Activated CD4-positive, alpha-beta T cell treated with anti-CD3 and anti-CD28 coated beads, Interleukin-2, Interleukin-6, amounts not matched to agents 100 ng/mL and 50 ng/mL, durations not matched to agents 16 hours and 8 hours (primary cell): ENCODE measurements at regions not wholly inside any gene's neighbourhood (a gene's known extent, or its start where the extent isn't known, plus 50 kb on each side); places are given as distances from the start of the nearest gene placed in this dataset.
"Not testable (repeated sequence)": the region's sequence is repeated elsewhere in the genome, so short reads cannot be mapped to it uniquely, and the experiment has no call there.

Source experiments
- DNase-seq: peaks from one replicate; pipeline ENCODE4 v3.0.0-alpha.2; 2020

DNA sequence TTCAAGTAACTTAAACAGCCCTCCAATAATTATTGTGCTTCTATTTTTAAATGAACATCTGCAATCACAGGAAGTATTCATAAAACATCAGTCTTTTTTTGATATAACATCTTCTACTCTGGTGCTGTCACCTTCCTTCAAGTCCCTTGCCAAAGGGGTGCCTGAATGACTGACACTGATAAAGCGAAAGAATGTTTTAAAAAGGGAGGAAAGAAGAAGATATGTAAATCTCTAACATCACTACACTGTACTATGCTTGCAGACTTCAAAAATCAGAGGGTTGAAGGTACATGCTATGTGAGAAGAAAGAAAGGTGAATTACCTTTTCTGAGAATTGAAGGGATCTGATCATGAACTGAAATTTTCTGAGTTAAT is 253.7 kb downstream of the ZPLD1 start:
- DNase-seq, result no peak

DNA sequence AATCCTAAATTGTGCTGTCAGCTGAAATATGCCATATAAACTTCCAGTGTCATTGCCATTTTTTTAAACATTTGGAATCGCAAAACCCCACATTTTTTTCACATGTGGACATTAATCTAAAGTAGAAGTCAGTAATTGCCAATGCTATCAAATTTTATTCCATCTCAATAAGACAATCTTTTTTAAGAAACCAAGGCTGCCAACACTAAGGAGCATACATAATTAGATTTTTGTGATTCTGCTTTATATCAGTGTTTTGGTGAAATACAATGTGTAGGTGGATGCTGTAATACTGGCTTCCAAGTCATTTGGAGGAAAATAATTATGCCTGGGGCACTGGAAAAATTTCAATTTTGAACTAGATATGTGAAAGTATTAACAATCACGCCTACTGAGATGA is 256.7 kb downstream of the ZPLD1 start:
- DNase-seq, result no peak

DNA sequence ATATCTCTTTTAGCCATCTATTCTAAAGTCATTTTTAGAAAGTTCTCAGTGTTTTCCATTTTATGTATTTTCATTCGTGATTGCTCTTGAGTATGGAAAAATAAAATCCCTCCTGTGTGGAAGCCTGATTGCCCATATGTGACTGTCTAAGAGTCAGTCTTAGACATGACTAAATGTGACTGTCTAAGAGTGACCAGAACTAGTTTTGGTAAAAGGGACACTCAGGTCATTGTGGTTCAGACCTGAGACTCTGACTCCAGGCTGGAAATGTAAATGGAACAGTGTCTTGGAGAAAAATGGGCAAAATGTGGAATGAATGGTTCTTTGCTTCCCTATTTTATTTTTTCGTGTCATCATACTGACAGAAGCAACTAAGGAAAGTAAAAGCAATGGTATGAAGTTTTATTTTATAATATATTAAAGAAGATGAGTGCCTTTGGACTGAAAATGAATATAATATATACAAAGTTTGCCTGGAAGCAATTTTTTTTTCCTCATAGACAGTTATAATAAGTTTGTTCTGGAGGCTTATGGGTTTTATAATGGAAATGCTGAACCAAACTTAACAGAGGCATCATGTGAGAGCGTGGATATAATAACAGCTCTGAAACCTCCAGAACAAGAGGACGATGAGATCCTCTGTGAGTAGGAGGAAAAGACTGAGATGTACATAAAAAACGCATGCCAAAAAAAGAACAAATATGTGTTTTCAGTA is 264.4 kb downstream of the ZPLD1 start:
- DNase-seq, result no peak

DNA sequence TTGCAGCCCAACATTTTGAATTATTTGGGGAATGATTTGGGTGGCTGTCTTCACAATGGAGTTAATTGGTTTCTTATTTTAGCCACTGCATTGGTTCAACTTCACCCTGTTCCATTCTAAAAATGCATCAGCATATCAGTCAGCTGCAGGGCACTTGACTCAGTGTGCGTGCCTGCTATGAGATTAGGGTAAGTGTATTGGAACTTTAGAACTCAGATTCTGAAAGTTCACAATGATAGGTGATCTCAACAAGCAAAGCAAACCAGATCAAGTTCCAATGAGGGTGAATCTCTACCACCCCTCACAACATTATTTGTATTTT is 265.0 kb downstream of the ZPLD1 start:
- no peak for DNase-seq

DNA sequence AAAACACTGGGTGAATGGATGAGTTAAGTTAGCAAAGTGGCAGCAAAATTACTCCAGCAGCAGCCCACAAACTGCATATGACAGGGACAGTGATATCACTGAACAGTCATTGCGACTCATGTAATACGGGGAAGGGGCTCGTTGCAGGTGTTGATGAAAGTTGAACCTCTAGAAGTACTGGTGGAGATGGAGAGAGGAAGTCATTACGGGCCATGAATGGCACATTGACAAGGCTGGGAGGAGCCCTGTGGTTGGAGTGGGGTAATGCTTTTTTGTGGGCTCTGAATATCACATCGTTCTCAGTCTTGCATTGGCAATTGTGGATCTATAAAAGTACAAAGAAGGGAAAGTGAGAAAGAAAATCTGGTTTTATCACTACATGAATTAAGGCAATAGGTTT is 278.1 kb downstream of the ZPLD1 start:
- DNase-seq, result peak; percentile 29

DNA sequence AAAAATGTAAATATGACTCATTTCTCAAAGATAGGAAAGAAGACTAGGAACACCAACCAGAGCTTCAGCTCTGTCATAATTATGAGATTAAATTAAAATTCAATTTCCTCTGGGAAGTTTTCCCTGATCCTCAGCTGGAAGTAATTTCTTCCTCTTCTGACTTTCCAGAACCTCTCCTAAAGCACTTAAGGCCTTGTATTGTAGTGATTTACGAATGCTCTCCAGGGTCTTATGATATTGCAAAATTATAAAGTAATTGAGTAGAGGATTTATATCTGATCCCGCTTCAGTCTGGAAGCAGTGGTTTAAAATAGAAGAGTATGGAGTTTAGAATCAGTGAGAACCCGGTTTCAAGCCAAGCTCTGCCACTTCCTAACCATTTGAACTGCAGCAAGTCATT is 279.8 kb downstream of the ZPLD1 start:
- DNase-seq, result no peak

DNA sequence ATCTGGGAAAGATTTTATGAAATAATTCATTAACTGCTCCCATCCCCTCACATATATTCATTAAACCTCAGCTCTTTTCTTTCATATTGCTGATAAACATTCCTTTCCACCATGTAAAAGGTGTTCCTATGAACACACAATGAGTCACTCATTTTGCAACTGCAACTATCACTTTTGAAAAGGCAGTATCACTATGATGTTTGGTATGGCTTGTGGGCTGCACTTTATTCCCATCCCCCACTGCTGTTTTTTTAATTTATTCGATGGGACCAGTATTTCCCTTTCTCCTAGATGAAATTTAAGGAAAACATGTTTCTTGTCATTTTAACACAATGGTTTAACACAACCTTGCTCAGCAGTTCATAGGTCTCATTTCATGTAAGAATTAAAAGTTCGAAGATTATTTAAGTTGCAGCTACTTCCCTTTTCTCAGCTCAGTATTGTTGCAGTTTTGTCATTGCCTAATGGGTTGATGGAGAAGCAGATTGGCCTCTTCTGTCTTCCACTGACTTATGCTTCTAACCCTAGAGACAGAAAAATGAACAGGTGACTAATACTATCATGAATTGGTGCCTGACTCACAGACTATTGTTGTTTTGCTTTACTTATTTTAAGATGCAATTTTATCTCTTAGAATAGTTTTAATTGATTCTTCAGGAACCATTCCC is 280.3 kb downstream of the ZPLD1 start:
- DNase-seq, result peak; percentile 68

DNA sequence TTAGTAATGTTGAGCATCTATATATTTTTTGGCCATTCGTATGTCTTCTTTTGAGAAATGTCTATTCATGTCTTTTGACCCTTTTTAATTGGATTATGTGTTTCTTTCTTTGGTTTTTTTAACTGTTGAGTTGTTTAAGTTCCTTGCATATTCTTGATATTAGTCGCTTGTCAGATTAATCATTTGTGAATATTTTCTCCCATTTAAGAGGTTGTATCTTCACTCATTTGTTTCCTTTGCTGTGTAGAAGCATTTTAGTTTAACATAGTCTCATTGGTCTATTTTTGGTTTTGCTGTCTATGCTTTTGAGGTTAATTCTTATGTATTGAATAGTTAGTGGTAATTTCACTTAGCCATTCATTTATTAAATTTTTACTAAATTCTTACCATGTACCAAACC is 283.8 kb downstream of the ZPLD1 start:
- DNase-seq, result no peak

DNA sequence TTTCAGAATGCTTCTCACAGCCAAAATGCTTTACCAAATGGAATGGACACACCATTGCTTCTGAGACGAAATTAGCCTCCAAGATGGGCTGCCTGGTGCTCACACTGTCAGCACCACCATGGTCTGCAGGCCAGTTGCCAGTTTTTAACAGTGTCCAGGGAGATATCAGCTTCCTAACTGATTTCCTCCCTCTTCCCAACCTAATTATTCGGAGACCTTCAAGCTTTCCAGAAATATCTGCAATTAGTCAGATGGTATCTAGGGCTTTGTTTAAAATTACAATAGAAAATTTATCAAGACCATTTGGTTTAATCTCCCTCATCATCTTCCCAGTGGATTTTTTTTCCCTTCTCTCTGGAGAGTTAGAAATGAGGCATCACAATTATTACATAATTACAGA is 287.5 kb downstream of the ZPLD1 start:
- DNase-seq, result no peak

DNA sequence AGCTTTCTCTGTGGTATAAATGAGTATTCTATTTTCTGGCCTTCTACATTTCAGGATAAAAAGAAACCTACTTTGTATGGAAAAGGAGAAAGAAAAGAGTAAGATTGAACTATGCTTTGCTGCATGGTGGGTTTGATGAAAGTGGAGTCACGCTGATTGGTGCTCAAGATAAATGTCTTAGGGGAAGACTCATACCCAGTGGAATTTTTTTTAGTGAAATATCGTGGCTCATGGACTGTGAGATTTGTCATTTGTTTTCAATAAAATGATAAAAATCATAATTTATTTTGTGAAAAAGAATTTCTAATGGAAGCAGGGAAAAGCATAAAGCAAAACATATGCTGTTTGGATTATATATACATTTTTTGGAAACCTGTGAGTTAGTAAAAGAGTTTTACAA is 292.5 kb downstream of the ZPLD1 start:
- no peak for DNase-seq

DNA sequence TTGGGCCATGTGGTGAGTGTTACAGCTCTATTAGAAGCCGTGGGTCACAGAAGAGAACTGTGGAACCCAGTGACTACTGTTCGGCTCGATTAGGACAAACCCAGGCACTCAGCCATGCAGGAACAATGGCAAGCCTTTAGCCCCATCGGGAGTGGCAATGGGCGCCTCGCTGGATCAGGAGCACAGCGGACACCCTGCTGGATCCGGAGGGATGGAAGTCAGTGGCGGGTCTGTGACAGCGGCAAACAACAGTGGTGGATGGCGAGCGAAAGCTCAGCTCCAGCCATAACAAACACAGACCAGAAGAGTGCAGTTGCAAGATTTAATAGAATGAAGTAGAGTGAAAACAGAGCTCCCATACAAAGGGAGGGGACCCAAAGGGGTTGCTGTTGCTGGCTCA is 297.8 kb downstream of the ZPLD1 start:
- not testable (repeated sequence) for DNase-seq

DNA sequence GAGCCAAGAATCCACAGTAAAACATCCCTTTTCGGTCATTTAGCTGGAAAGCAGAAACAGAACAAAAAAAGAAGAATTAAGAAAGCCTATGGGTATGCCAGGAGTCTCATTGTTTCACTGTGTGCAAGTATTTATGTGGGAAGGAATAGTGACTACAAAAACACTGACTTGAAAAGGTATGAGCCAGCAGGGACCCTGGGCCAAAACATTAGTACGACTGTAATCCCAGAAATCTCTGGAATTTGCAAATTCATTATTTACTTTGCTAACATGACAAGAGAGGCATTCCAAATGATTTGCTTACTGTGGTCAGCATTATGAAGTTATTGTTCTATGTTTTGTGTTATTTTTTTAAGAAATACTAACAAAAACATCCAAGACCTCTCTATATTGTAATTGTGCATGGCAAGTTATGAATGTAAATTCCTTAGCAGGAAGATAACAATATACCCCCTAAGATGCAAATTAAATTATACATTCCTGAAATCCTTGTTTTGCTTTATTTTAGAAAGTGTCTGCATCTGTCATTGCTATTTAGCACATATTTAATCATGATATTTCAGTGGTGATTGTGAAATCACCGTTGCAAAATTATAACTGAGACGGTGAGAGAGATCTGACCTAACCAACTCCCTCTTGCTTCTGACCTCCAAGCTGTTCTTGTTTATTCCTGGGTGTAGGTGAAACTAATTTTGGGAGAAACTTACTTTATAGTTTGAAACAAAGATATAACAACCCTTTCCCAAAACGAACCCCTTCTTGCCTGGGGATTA is 299.2 kb downstream of the ZPLD1 start:
- no peak for DNase-seq

DNA sequence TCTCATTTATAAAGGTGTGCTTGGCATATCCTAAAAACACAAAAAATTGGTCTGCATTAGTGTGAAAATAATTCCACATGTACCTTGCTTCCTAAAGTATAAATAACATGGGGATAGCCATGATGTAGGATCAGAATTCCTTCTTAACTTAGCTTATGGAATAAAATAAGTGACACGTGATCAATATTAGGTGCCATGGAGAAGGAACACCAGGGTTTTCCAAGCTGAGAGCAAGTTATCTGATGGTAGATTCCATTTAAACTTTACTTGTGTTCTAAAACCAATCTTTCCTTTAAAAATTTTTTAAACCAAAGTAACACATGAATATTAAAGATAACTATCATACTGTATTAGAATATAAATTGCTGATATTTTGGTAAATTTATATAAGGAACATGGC is 300.5 kb downstream of the ZPLD1 start:
- DNase-seq, result no peak

DNA sequence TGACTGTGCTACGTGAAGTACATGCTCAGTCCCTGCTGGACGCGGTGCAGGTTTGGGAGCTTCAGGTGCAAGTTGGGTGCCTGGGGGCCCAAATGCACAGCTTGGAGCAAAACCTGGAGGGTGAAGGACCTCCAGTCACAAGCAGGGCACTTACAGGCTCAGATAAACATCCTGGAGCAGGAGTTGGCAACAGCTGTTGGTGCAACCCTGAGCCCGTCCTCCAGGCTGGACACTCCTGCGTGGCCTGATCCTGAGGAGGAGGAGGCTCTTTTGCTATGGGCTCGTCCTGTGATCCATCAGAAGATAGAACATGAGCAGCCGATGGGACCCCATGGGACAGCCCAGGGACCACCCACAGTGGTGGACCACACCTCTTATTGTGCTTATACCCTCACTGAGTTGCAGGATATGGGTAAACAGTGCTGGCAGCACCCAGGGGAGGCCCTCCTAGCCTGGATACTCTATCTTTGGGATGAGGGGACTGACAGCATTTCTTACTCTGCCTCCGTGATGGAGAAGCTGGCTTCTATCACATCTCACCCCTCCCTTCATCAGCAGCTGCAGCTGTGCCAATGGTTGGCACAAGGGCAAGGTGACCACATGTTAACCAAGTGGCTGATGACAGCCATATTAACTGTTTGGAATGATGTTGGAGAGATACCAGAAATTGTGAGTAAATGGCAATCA is 301.6 kb downstream of the ZPLD1 start:
- no peak for DNase-seq

DNA sequence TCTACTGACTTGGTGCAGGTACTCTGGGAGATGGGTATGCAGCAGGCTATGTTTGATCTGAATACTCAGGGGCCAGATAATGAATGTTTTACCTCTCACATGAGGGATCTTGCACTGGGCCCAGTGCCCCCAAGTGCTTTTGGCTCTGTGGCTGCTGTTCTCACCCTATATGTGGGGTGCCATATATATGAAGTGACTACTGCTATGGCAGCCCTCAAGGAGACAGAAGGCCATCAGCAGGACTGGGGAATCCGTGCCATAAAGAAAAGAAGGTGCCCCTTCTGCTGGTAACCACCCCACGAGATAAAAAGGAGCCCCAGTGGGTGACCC is 302.1 kb downstream of the ZPLD1 start:
- no peak for DNase-seq

DNA sequence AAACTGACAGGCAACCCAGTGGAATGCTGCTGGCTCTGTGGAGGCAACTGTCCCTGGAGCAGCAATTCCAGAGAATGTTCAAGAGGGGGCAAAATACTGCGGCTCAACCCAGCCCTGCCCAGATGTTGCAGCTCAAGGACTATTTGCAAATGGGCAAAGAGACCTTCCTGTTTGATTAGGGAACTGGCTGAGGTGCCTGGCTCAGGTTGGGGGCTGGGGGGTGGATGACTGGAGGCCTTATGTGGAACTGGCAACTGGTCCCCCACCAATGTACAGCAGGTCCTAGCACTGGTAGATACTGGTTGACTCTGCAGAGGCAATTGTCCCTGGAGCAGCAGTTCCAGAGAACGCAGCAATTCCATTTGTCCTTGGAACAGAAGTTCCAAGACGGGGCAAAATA is 302.5 kb downstream of the ZPLD1 start:
- DNase-seq, result no peak

DNA sequence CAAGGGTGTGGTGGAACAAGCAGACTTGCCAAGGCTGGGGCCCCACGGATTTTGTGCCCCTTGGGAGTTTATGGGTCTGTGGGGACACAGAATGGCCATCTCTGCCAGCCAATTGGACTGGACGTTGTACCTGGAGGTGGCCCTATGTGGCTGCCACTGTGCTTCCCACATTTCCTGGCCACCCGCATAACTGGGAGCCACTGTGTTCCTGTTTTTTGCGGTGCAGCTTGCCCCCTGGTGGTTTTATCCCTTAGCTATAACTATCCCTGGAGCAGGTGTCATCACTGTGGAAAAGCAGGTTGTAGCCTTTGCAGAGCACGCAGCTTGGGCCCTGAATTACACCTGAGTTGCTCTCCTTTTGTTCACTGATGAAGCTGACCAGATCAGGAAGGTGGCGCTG is 306.3 kb downstream of the ZPLD1 start:
- no peak for DNase-seq

DNA sequence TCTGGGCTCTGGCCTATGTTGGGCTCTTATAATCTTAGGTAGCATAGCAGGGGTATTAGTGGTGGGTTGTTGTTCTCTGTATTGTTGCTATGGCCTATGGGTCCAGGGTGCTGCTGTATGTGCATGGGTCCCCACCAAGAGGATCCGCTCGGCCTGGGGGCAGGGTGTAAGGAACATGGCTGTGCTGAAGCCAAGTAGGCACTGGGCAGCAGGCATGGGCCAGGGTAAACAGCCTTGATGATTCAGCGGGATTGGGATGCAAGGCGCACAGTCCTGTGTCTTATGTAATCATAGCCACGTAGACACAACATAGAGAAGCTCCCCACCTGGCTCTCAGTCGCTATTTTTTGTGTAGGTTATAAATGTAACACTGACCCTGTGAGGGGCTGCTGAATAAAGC is 306.9 kb downstream of the ZPLD1 start:
- no peak for DNase-seq

DNA sequence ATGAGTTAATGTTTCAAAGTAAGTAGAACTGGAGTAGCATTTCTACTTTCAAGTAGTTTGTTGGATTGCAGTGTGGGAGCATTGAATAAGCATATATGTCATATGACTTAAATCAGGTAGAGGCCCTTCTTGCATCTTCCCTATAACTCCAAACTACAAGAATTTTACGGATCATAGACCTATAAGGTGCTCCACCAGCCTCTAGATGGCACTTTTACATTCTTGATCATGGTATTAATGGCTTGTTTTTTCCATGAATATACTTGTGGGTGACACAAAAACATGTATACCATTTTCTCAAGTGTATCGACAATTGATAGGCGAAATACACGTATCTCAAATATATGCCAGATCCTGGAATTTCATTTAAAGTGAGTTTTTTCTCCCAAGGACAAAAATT is 311.1 kb downstream of the ZPLD1 start:
- DNase-seq, result no peak

DNA sequence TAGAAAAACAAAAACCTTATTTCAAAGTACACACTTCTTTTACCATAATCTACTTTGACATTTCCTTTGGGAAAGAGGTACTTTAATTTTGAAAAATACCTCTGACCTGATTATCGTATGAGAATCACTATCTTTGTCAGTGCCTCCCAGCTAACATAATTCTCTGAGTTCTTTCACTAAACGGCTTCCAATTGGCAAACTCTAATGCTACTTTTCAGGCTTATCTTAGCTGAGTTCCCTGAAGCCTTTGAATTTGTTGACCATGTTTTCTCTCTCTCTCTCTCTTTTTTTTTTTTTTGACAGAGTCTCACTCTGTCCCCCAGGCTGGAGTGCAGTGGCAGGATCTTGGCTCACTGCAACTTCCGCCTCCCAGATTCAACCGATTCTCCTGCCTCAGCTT is 312.8 kb downstream of the ZPLD1 start:
- DNase-seq, result no peak

DNA sequence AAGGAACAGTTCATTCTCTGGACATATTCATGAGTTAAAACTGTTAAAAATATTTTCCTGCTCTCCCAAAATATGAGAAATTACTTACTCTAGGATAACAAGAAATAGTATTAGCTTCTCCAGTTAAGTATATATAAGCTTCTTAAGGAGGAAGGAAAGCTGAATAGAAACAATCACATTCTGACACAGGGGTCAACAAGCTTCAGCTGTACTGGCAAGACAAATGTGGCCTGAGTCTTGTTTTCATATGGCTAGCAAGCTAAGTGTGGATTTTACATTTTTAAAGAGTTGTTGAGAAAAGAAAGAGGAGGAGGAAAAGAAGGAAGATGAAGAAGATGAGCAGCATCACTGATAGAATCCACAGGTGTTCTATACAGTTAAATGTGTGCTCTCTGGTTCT is 313.8 kb downstream of the ZPLD1 start:
- DNase-seq, result no peak

DNA sequence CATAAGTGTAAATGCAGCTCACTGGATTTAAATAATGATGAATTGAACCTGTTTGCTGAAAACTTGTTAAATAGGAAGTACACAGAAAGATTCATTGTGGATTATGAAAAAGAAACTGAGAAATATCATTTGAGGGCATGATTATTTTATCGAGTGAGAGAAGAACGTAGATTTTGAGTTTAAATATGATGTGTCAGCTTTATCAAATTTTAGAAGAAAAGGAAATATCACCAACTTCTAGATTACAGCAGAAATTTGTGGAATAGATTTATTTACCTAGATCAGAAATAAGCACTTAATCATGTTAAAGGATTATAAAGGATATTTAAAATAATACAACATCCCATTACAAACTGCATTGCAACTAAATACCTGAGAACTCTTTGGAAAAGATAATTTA is 315.5 kb downstream of the ZPLD1 start:
- DNase-seq, result no peak

DNA sequence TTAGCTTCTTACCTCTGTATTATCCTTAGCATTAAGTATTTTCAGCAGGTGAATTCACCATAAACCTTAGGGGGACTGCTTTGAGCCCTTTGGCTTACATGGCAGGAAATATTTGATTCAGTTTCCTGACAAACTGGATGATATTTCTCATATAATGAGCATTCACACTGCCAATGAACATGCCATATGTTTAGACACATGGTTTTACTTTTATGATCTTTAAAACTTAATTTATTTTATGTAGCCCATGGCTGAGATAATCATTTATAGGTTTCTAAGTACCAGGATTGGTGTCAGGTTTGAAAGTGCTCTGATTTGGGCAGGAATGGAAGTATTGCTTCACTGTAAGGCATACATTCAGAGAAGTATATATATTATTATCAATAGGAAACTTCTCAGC is 319.1 kb downstream of the ZPLD1 start:
- no peak for DNase-seq

DNA sequence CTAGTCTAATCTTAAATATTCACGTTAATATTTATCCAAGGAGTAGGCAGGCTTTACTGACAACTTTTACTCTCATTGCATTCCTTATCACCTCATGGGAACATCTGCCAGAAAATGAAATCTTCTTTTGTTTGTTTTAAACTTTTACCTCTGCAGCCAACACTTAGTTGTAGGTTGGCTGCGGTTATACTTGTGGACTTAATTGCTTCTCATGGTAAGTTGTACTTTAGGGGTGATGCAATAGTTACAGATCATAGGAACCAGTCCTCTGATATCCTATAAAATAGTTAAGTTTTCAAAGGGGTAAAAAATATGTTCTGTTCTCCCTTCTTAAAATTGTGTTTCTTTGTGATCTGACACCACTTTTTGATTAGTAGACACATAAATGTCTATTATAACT is 321.9 kb downstream of the ZPLD1 start:
- no peak for DNase-seq
